B cell (primary cell): ENCODE measurements at regions not wholly inside any gene's neighbourhood (a gene's known extent, or its start where the extent isn't known, plus 50 kb on each side); places are given as distances from the start of the nearest gene placed in this dataset.

Source experiments
- ATAC-seq: fragments of 200-7000 bp; cut with Tn5 transposase; one replicate; pipeline ENCODE4 v1.10.0; 2021; ENCODE audit warnings: low read depth, mild to moderate bottlenecking, moderate number of reproducible peaks, moderate library complexity
- CTCF ChIA-PET: fragments of 350-600 bp; sonication (Branson Sonifier 250); formaldehyde crosslinking; loops from one replicate; lab custom pipeline; 2021; ENCODE audit warnings: antibody characterized with exemption, inconsistent platforms; lab: Charles Lee
- POLR2A ChIA-PET: fragments of 350-600 bp; sonication (Branson Sonifier 250); formaldehyde crosslinking; loops from one replicate; lab custom pipeline; 2021; ENCODE audit warnings: antibody characterized with exemption; lab: Charles Lee
- DNase-seq: peaks from one replicate; pipeline ENCODE4 v3.0.0; 2013
- H2AFZ ChIP-seq: 2 replicates; pipeline ENCODE4 v1.6.1; 2012; ENCODE audit warnings: mild to moderate bottlenecking, low read depth, low read length; ENCODE audit not compliant: insufficient read depth, poor library complexity, severe bottlenecking
- H3K27ac ChIP-seq, 2 donors: 1 replicate in 1 of 2; 2 replicates in 1 of 2; pipeline ENCODE4 v1.5.1; 2012 to 2013; ENCODE audit warnings: low read length in 2 of 2, mild to moderate bottlenecking in 2 of 2, moderate library complexity in 1 of 2
- H3K27me3 ChIP-seq, 4 experiments: fragments of 200-600 bp in 1 of 4; sonication (generic) in 1 of 4; replicated peaks in 1 of 4; 1 replicate in 2 of 4; 2 replicates in 2 of 4; pipeline versions ENCODE4 v1.6.1 to v1.7.0; 2013 to 2016; ENCODE audit warnings: low read length in 3 of 4, mild to moderate bottlenecking in 2 of 4, mixed read lengths in 1 of 4, moderate library complexity in 1 of 4; ENCODE audit not compliant: insufficient read depth in 4 of 4, control insufficient read depth in 3 of 4; ENCODE audit errors: control extremely low read depth in 1 of 4
- H3K36me3 ChIP-seq, 2 experiments: replicated peaks in 1 of 2; 1 replicate in 1 of 2; 2 replicates in 1 of 2; pipeline versions ENCODE4 v1.6.1 to v1.7.1; 2013; ENCODE audit warnings: low read length in 1 of 2; ENCODE audit not compliant: insufficient read depth in 2 of 2, control insufficient read depth in 1 of 2; ENCODE audit errors: control extremely low read depth in 1 of 2, extremely low read depth in 1 of 2
- H3K4me1 ChIP-seq, 2 donors: fragments of 200-600 bp in 1 of 2; sonication (generic) in 1 of 2; 1 replicate in 1 of 2; 2 replicates in 1 of 2; pipeline versions ENCODE4 v1.5.1 to v1.6.1; 2013 to 2017; ENCODE audit warnings: low read length in 2 of 2; ENCODE audit not compliant: control insufficient read depth in 2 of 2, insufficient read depth in 2 of 2
- H3K4me2 ChIP-seq: replicated peaks from 2 replicates; pipeline ENCODE3; 2012; ENCODE audit warnings: mild to moderate bottlenecking, low read depth, low read length; ENCODE audit not compliant: poor library complexity, severe bottlenecking
- H3K4me3 ChIP-seq, 5 experiments: fragments of 200-600 bp in 1 of 5; sonication (generic) in 1 of 5; 1 replicate in 3 of 5; 2 replicates in 2 of 5; pipeline versions ENCODE4 v1.5.1 to v1.7.0; 2011 to 2016; ENCODE audit warnings: low read length in 4 of 5, mild to moderate bottlenecking in 4 of 5, low read depth in 2 of 5, control low read depth in 1 of 5, moderate library complexity in 1 of 5; ENCODE audit not compliant: insufficient read depth in 1 of 5; ENCODE audit errors: control extremely low read depth in 1 of 5, extremely low read depth in 1 of 5
- H3K79me2 ChIP-seq: fragments of 200-600 bp; sonication (generic); one replicate; pipeline ENCODE4 v1.6.0; 2016; ENCODE audit warnings: low read length; ENCODE audit not compliant: control insufficient read depth, insufficient read depth
- H3K9ac ChIP-seq: fragments of 200-600 bp; sonication (generic); 2 replicates; pipeline ENCODE4 v1.6.1; 2017; ENCODE audit warnings: mild to moderate bottlenecking, low read length, moderate library complexity
- H3K9me3 ChIP-seq, 3 donors: one replicate each; pipeline versions ENCODE4 v1.6.1 to v1.7.1; 2013; ENCODE audit warnings: low read length in 2 of 3; ENCODE audit not compliant: control insufficient read depth in 2 of 3, insufficient read depth in 1 of 3; ENCODE audit errors: control extremely low read depth in 1 of 3
- H4K20me1 ChIP-seq: 2 replicates; pipeline ENCODE4 v1.6.0; 2012; ENCODE audit warnings: mild to moderate bottlenecking, low read length; ENCODE audit not compliant: insufficient read depth, control insufficient read depth, poor library complexity, severe bottlenecking
- H3K27ac Mint-ChIP-seq: one replicate; pipeline ENCODE4 v1.8.0; 2021; ENCODE audit warnings: mixed read lengths
- H3K27me3 Mint-ChIP-seq: one replicate; pipeline ENCODE4 v1.8.0; 2021; ENCODE audit warnings: mixed read lengths
- H3K4me1 Mint-ChIP-seq: one replicate; pipeline ENCODE4 v1.8.0; 2021; ENCODE audit warnings: mixed read lengths
- H3K4me3 Mint-ChIP-seq: one replicate; pipeline ENCODE4 v1.8.0; 2021; ENCODE audit warnings: mixed read lengths
- H3K9me3 Mint-ChIP-seq: one replicate; pipeline ENCODE4 v1.8.0; 2022; ENCODE audit warnings: mixed read lengths; ENCODE audit not compliant: insufficient read depth
- EZH2 ChIP-seq: IDR thresholded peaks from 2 replicates; pipeline ENCODE4 v1.6.1; 2012; ENCODE audit warnings: borderline replicate concordance, low read depth, mild to moderate bottlenecking, moderate library complexity, low read length; ENCODE audit not compliant: insufficient read depth, poor library complexity, severe bottlenecking
- WGBS: methylation state at CpG from one replicate; pipeline ENCODE4 v1.1.5; 2013; ENCODE audit warnings: missing lambda C conversion rate; ENCODE audit not compliant: insufficient coverage; 5-methylcytosine and 5-hydroxymethylcytosine counted together
- intact Hi-C: fragments of 100-400 bp; cut with micrococcal nuclease; formaldehyde crosslinking; loops from one replicate; pipeline ENCODE4 v1.10.0; 2022
- TF ChIP-seq, protein P1 (sequence below): fragments of 200-600 bp; IDR thresholded peaks from one replicate; pipeline ENCODE4 v1.8.0; 2022; ENCODE audit warnings: antibody characterized with exemption, mild to moderate bottlenecking

DNA sequence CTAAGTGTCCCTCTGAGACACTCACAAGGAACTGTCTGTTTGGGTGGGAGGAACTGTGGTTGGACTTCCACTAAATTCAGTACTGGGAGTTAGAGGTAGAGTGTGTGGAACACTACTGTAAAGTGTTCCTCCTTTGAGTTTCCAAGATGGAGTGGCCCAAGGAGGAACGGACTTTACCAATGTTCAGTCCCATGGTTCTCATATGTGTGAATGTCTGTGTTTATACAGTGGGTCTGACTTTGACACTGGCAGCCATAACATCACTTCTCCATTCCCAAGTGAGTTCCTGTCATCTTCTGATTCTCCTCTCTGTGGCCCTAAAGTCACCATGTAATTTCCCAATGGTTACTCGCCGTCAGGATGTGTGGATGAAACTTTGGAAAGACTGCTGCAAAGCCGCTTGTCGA lies 136.8 kb upstream of the SERP2 start:
- Histone ChIP-seq H3K27me3 (no peaks in the 10 kb centered on the region), H3K9ac (no peak overlapping the region), H3K4me1 (no peaks in the 10 kb centered on the region), H4K20me1 (no peaks in the 10 kb centered on the region), H3K4me2 (no peak overlapping the region), H3K36me3 (no peaks in the 10 kb centered on the region), H3K27ac (no peak overlapping the region), H3K79me2 (no peaks in the 10 kb centered on the region), H3K4me3 (no peak overlapping the region), H2AFZ (no peak overlapping the region), H3K9me3 (no peaks in the 10 kb centered on the region)
- ChIA-PET CTCF (no interaction called here), POLR2A (no interaction called here)
- peaks cover 12% of the 10 kb centered on the region for H3K27me3 Mint-ChIP-seq
- H3K4me1 Mint-ChIP-seq, result no peaks in the 10 kb centered on the region
- ATAC-seq (no peak), DNase-seq (no peak)
- TF ChIP-seq EZH2, result no peak
- TF ChIP-seq, protein P1, sequence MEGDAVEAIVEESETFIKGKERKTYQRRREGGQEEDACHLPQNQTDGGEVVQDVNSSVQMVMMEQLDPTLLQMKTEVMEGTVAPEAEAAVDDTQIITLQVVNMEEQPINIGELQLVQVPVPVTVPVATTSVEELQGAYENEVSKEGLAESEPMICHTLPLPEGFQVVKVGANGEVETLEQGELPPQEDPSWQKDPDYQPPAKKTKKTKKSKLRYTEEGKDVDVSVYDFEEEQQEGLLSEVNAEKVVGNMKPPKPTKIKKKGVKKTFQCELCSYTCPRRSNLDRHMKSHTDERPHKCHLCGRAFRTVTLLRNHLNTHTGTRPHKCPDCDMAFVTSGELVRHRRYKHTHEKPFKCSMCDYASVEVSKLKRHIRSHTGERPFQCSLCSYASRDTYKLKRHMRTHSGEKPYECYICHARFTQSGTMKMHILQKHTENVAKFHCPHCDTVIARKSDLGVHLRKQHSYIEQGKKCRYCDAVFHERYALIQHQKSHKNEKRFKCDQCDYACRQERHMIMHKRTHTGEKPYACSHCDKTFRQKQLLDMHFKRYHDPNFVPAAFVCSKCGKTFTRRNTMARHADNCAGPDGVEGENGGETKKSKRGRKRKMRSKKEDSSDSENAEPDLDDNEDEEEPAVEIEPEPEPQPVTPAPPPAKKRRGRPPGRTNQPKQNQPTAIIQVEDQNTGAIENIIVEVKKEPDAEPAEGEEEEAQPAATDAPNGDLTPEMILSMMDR, result no peak
- intact Hi-C loops, result no loop called here
- no peak overlapping the region for H3K4me3 Mint-ChIP-seq
- H3K9me3 Mint-ChIP-seq, result no peaks in the 10 kb centered on the region
- no peak overlapping the region for H3K27ac Mint-ChIP-seq
- 100% methylated on average over 2 of the region's 5 CpGs for WGBS

DNA sequence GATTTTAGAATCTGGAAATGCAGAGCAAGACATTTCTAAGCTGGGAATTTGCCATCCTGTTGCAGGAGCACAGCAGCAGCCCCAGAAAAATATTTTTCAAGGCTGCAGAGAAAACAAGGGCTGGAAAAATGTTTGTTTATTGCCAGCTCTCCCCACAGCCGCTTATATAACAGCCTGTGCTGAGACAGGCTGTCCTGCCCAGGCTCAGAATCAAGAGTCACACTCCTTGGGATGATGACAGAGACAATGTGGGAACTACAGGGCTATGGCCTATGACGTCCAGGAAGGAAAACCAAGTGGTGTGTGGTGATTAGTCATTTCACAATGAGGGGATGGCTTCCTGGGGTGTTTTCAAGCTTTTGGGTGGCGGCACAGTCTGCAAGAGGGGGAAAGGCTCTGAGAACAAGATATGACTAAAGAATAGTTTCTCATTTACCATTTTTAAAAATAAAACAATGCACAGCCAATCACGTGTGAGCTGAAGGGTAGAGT lies 136.3 kb upstream of the SERP2 start:
- CTCF ChIA-PET, result no interaction called here
- TF ChIP-seq EZH2, result no peak
- TF ChIP-seq, protein P1, result no peak
- ATAC-seq (no peak), DNase-seq (no peak)
- H3K27me3 Mint-ChIP-seq, result peaks cover 11% of the 10 kb centered on the region
- POLR2A ChIA-PET, result no interaction called here
- WGBS, result 0% methylated on average over 1 of the region's 4 CpGs
- Histone ChIP-seq H3K79me2 (no peaks in the 10 kb centered on the region), H4K20me1 (no peaks in the 10 kb centered on the region), H3K27me3 (no peaks in the 10 kb centered on the region), H3K9ac (no peak overlapping the region), H3K4me3 (no peak overlapping the region), H3K4me2 (no peak overlapping the region), H3K27ac (no peak overlapping the region), H2AFZ (no peak overlapping the region), H3K4me1 (no peaks in the 10 kb centered on the region), H3K36me3 (no peaks in the 10 kb centered on the region), H3K9me3 (no peaks in the 10 kb centered on the region)
- no peaks in the 10 kb centered on the region for H3K4me1 Mint-ChIP-seq
- H3K4me3 Mint-ChIP-seq, result no peak overlapping the region
- no peak overlapping the region for H3K27ac Mint-ChIP-seq
- no peaks in the 10 kb centered on the region for H3K9me3 Mint-ChIP-seq
- intact Hi-C loops, result no loop called here
